Fibroblast of peridontal ligament (primary cell): ENCODE measurements at regions not wholly inside any gene's neighbourhood (a gene's known extent, or its start where the extent isn't known, plus 50 kb on each side); places are given as distances from the start of the nearest gene placed in this dataset.
A peak's percentile ranks its signal among the peaks of the same experiment; 100 is the strongest.
"Not testable (repeated sequence)": the region's sequence is repeated elsewhere in the genome, so short reads cannot be mapped to it uniquely, and the experiment has no call there.

ENCODE experiments used
- DNase-seq: peaks from one replicate; pipeline ENCODE4 v3.0.0-alpha.2; 2010; ENCODE audit errors: extremely low read depth

- no peak for DNase-seq
Observed at GRCh38 chr17:49898366-49899190, 50.7 kb upstream of the TAC4 start.

GRCh38 chr17:49899191-49899485 is 51.3 kb upstream of the TAC4 start:
- no peak for DNase-seq

- DNase-seq: no peak
Observed at GRCh38 chr17:49899588-49899987, 51.7 kb upstream of the TAC4 start.

- not testable (repeated sequence) for DNase-seq
Observed at GRCh38 chr17:49900801-49901200, 52.9 kb upstream of the TAC4 start.

- no peak for DNase-seq
Observed at GRCh38 chr17:49901460-49902331, 53.8 kb upstream of the TAC4 start.

GRCh38 chr17:49903523-49903922 is 55.7 kb upstream of the TAC4 start:
- no peak for DNase-seq

GRCh38 chr17:49904893-49905292 is 57.0 kb upstream of the TAC4 start:
- DNase-seq: no peak

- DNase-seq: no peak
Observed at GRCh38 chr17:49906531-49907136, 58.8 kb upstream of the TAC4 start.

GRCh38 chr17:49907279-49907678 is 59.4 kb upstream of the TAC4 start:
- no peak for DNase-seq

- no peak for DNase-seq
Observed at GRCh38 chr17:49908782-49909714, 59.9 kb upstream of the DLX4 start.

- DNase-seq: no peak
Observed at GRCh38 chr17:49910094-49910857, 58.7 kb upstream of the DLX4 start.

GRCh38 chr17:49910858-49911204 is 58.2 kb upstream of the DLX4 start:
- no peak for DNase-seq

- DNase-seq: no peak
Observed at GRCh38 chr17:49911719-49912118, 57.3 kb upstream of the DLX4 start.

GRCh38 chr17:49913226-49914095 is 55.5 kb upstream of the DLX4 start:
- peak; percentile 11 for DNase-seq

- no peak for DNase-seq
Observed at GRCh38 chr17:49914096-49914490, 54.9 kb upstream of the DLX4 start.

GRCh38 chr17:49914664-49915063 is 54.3 kb upstream of the DLX4 start:
- no peak for DNase-seq

GRCh38 chr17:49915260-49915659 is 53.7 kb upstream of the DLX4 start:
- no peak for DNase-seq

- DNase-seq: no peak
Observed at GRCh38 chr17:49915670-49916069, 53.3 kb upstream of the DLX4 start.

- no peak for DNase-seq
Observed at GRCh38 chr17:49916854-49917515, 52.0 kb upstream of the DLX4 start.
